Anterior cingulate cortex (tissue), 58 donors: ENCODE measurements at regions not wholly inside any gene's neighbourhood (a gene's known extent, or its start where the extent isn't known, plus 50 kb on each side); places are given as distances from the start of the nearest gene placed in this dataset.

Experiments
- DNase-seq, 58 donors: peaks; one replicate each; lab custom pipeline; 2025; lab: John Stamatoyannopoulos, UW

- DNase-seq, result no peak
Measured at GRCh38 chr20:48176139-48176538, 390.9 kb upstream of the SULF2 start.

GRCh38 chr20:48175261-48175660 is 390.0 kb upstream of the SULF2 start:
- peak in 33 of 58 donors; percentile 6 to 73 (median 30) for DNase-seq

DNA sequence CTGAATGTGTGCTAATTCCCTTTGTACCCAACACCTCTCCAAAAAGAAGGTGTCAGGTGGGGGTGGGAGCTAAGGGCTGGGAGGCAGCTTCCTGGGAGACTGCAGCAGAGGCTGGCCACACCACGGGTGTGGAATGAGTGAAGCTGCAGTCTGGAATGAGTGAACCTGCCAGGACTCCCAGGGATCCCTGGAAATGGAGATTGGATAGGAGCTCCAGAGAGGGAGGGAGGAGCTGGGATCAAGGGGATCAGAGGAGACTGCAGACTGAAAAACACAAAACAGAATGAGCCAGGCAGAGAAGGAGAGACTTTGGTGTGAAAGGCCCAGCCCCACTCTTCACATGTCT is 387.0 kb upstream of the SULF2 start:
- DNase-seq, result peak in 2 of 58 donors; percentile 11 to 15

DNA sequence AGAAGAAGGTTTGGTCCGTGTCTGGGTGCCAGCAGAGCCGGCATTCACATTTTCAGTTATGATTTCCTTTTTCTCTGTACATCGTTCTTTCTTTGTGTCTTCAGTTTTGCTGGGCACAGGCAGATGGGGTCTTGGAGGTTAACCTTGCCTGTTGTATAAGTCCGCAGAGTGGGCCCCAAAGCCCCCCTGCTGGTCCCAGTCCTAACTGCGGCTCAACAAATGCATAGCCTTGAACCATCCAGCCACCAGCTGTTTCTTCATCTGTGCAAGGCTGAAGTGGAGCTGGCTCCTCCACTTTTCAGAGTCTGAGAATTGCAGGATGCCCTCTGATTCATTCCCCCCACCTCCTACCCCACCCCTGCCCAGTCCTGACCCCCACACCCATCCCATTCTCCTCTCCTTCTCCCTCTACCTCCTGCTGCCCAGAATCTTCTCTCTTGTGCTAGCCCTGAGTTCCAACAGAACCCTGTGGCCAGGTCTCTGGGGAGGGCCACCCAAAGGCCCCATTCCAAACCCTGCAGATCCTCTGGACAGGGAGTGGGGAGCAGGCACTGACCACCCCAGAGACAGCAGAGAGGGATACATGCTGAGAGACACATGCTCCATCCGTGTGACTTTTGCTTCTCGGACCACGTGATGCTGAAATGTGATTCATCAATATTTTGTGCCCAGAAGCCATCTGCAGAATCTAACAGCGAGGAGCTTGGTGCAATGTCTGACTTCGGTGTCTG is 386.5 kb upstream of the SULF2 start:
- DNase-seq, result no peak

GRCh38 chr20:48171071-48171470 is 385.8 kb upstream of the SULF2 start:
- no peak for DNase-seq

DNA sequence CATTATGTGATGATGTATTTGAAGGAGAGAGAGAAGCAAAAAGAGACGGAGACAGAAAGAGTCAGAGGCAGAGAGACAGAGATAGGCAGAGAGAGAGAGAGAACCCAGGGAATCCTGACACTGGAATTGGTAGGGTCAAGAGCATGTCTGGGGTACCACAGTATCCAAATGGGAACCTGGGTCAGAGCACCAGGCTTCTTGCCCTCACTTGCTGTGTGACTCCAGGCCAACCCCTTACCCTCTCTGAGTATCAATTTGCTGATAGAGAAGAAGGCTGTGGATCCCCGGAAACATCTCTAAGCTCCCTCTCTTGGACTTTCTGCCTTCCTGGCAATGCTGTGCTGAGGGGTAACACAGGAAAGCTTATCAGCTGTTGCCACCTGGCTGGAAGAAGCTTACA is 385.3 kb upstream of the SULF2 start:
- DNase-seq, result no peak

DNA sequence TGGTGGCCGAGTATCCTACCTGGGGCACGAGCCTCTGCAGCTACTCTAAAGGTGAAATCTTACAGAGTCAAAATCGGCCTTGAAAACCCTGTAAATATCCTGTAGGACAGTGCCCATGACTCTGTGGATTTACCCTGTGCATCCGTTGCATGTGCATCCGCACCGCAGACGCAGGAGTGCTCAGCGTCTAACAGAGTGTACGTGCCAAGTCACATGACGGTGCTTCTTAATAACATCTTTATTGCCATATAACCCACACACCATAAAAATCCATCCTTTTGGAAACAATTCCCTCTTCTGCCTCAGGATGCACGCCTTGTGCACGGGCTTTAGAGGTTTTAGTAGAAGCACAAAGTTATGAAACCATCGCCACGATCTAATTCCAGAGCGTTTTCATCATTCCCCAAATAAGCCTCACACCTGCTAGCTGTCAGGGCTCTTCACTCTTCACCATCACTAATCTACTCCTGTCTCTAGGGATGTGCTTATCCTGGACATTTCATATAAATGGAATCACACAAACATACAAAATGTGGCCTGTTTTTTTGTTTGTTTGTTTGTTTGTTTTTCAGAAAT is 384.5 kb upstream of the SULF2 start:
- no peak for DNase-seq

- DNase-seq, result no peak
Measured at GRCh38 chr20:48166082-48166835, 381.0 kb upstream of the SULF2 start.

- no peak for DNase-seq
Measured at GRCh38 chr20:48165401-48165685, 380.1 kb upstream of the SULF2 start.

- DNase-seq, result no peak
Measured at GRCh38 chr20:48164566-48165400, 379.5 kb upstream of the SULF2 start.

GRCh38 chr20:48164034-48164433 is 378.8 kb upstream of the SULF2 start:
- DNase-seq, result no peak

DNA sequence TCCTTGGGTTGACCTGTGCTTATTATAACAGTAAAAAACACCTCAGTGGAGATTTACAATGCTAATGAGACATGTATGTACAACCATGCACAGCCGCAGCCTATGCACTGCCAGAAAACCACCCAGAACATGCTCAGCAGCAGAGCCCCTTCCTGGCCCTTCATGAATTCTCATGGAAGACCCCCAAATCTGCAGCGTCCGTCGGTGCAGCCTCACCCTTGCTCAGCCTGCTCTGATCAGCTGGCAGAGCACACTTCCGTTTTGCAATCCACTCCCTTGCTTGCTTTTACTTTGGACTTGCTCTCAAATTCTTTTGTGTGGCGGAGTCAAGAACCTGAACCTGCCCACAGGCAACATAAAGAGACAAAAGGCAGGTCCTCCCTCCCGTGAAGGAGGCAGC is 378.2 kb upstream of the SULF2 start:
- DNase-seq, result no peak

DNA sequence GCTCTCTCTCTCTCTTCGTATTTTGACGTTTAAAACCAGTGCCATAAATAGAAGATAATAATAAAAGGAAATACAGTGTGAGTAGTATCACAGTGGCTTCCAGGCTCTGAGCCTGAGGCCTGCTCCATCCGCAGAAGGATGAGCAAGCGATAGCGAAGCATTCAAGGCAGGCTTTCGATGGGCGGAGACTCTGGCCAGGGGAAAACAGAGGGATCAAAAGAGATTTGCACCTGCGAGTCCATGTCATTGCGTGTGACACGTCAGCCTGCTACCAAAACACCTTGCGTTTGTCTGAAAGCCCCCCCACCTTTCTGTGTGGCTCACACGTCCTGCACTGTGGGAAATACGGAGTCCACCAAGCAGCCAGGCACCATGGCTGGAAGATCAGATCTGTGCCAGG is 377.3 kb upstream of the SULF2 start:
- DNase-seq, result no peak

GRCh38 chr20:48159145-48160008 is 374.1 kb upstream of the SULF2 start:
- no peak for DNase-seq

- peak in 11 of 58 donors; percentile 4 to 24 (median 6) for DNase-seq
Measured at GRCh38 chr20:48158014-48158413, 372.7 kb upstream of the SULF2 start.

DNA sequence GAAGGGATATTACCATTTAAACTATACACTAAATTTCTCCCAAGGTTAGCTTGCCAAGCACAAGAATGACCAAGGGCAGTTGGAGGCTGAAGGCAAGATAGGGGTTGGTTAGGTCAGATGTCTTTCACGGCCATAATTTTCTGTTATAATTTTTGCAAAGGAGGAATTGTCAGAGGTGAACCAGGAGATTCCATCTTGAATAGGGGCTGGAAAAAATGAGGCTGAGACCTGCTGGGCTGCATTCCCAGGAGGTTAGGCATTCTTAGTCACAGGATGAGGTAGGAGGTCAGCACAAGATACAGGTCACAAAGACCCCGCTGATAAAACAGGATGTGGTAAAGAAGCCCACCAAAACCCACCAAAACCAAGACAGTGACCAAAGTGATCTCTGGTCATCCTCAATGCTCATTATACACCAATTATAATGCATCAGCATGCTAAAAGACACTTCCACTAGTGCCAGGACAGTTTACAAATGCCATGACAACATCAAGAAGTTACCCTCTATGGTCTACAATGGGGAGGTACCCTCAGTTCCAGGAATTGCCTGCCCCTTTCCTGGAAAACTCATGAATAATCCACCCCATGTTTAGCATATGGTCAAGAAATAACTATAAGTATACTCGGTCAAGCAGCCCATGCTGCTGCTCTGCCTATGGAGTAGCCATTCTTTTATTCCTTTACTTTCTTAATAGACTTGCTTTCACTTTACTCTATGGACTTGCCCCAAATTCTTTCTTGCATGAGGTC is 371.8 kb upstream of the SULF2 start:
- no peak for DNase-seq

DNA sequence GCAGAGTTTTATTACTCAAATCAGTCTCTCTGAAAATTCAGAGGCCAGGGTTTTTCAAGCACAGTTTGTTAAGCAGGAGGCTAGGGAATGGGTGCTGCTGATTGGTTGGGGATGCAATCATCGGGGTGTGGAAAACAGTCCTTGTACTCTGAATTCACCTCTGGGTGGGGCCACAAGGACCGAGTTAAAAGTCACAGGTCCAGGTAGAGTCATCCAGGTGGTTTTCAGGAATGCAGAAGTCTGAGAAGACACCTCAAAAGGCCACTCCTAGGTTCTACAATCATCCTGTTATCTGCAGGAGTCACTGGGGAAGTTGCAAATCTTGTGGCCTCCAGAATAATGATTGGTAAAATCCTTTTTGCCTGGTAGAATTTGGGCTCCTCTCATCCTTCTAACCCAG is 371.2 kb upstream of the SULF2 start:
- no peak for DNase-seq

GRCh38 chr20:48155268-48155667 is 370.0 kb upstream of the SULF2 start:
- DNase-seq, result peak in 48 of 58 donors; percentile 4 to 80 (median 36)

DNA sequence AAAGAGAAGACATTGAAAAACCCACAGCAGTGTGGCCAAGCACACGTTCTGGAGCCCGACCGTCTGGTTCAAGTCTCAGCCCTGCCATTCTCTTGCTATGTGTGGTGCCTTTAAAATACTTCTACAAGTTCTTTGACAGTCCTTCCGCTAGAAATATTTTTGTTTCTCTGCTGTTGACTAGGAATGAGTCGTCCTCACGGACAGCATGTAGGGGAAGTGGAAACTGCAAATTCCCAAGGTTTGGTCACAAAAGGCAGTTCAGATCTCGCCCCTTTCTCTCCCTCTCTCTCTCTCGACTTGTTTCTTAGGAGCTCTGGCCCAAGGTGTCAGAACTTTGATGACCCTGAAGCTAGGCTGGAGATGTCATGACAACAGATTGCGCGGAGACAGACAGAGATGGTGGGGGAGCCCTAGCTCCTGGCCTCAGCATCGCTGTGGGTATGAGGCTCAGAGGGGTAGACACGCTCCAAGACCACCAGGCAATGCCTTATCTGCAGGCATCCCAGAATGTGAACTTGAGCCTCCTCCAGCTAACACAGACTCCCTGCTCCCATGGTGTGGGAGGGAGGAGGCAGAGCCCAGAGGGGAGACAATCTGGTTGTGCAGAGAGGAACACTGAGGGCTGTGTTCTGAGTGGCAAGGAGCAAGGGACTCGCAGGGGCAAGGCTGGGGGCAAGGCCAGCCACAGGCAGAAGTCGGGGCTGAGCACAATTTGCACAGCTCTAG is 368.9 kb upstream of the SULF2 start:
- peak in 2 of 58 donors; percentile 2 to 7 for DNase-seq
